H9 (cell line): ENCODE measurements at regions not wholly inside any gene's neighbourhood (a gene's known extent, or its start where the extent isn't known, plus 50 kb on each side); places are given as distances from the start of the nearest gene placed in this dataset.

Experiments
- DNase-seq: peaks from one replicate; pipeline ENCODE4 v3.0.0-alpha.2; 2017
- H2AFZ ChIP-seq: one replicate; pipeline ENCODE4 v1.6.1; 2013; ENCODE audit warnings: mild to moderate bottlenecking, low read length, control low read depth, moderate library complexity
- H2AK5ac ChIP-seq: 2 replicates; pipeline ENCODE4 v1.6.1; 2013; ENCODE audit warnings: low read length, control low read depth, mixed read lengths; ENCODE audit not compliant: insufficient read length
- H2BK120ac ChIP-seq: one replicate; pipeline ENCODE4 v1.6.1; 2013; ENCODE audit warnings: low read depth, mild to moderate bottlenecking, low read length, control low read depth, inconsistent platforms; ENCODE audit not compliant: poor library complexity, severe bottlenecking
- H2BK12ac ChIP-seq: 2 replicates; pipeline ENCODE4 v1.6.1; 2013; ENCODE audit warnings: low read length, control low read depth, mixed read lengths, low read depth; ENCODE audit not compliant: insufficient read length
- H2BK15ac ChIP-seq: 2 replicates; pipeline ENCODE4 v1.6.1; 2013; ENCODE audit warnings: low read depth, low read length, control low read depth
- H2BK20ac ChIP-seq: one replicate; pipeline ENCODE4 v1.6.1; 2013; ENCODE audit warnings: low read depth, mild to moderate bottlenecking, low read length, control low read depth, inconsistent platforms; ENCODE audit not compliant: poor library complexity, severe bottlenecking
- H2BK5ac ChIP-seq: 2 replicates; pipeline ENCODE4 v1.6.1; 2013; ENCODE audit warnings: low read length, control low read depth, mixed read lengths; ENCODE audit not compliant: insufficient read length
- H3K14ac ChIP-seq: 2 replicates; pipeline ENCODE4 v1.6.1; 2013; ENCODE audit warnings: low read length, control low read depth; ENCODE audit not compliant: insufficient read depth
- H3K18ac ChIP-seq: 2 replicates; pipeline ENCODE4 v1.6.1; 2013; ENCODE audit warnings: low read depth, mild to moderate bottlenecking, mixed read lengths, low read length, control low read depth; ENCODE audit not compliant: insufficient read length
- H3K23ac ChIP-seq: 2 replicates; pipeline ENCODE4 v1.6.1; 2013; ENCODE audit warnings: low read length, control low read depth, mixed read lengths, low read depth; ENCODE audit not compliant: insufficient read length
- H3K23me2 ChIP-seq: 2 replicates; pipeline ENCODE4 v1.6.1; 2013; ENCODE audit warnings: low read depth, mild to moderate bottlenecking, mixed read lengths, low read length, control low read depth; ENCODE audit not compliant: insufficient read length, poor library complexity, severe bottlenecking
- H3K27ac ChIP-seq: 2 replicates; pipeline ENCODE4 v1.5.1; 2013; ENCODE audit warnings: low read length, control low read depth, mixed read lengths, low read depth; ENCODE audit not compliant: insufficient read length
- H3K27me3 ChIP-seq: 2 replicates; pipeline ENCODE4 v1.6.1; 2013; ENCODE audit warnings: low read length, control low read depth, inconsistent platforms; ENCODE audit not compliant: insufficient read depth
- H3K4ac ChIP-seq: 2 replicates; pipeline ENCODE4 v1.6.1; 2013; ENCODE audit warnings: low read depth, mild to moderate bottlenecking, control low read depth, inconsistent platforms, low read length, moderate library complexity
- H3K4me1 ChIP-seq: 2 replicates; pipeline ENCODE4 v1.6.1; 2013; ENCODE audit warnings: low read length, control low read depth, inconsistent platforms; ENCODE audit not compliant: insufficient read depth
- H3K4me2 ChIP-seq: 2 replicates; pipeline ENCODE4 v1.6.1; 2013; ENCODE audit warnings: low read length, control low read depth, mixed read lengths; ENCODE audit not compliant: insufficient read length, insufficient read depth
- H3K56ac ChIP-seq: 2 replicates; pipeline ENCODE4 v1.6.1; 2013; ENCODE audit warnings: low read depth, mild to moderate bottlenecking, mixed read lengths, low read length, control low read depth; ENCODE audit not compliant: insufficient read length
- H3K79me1 ChIP-seq: 2 replicates; pipeline ENCODE4 v1.6.1; 2013; ENCODE audit warnings: low read depth, mild to moderate bottlenecking, moderate library complexity, low read length, control low read depth, inconsistent platforms; ENCODE audit not compliant: insufficient read depth, poor library complexity, severe bottlenecking
- H3K79me2 ChIP-seq: 2 replicates; pipeline ENCODE4 v1.6.1; 2013; ENCODE audit warnings: low read length, control low read depth, inconsistent platforms; ENCODE audit not compliant: insufficient read depth
- H3K9ac ChIP-seq: 2 replicates; pipeline ENCODE4 v1.6.1; 2013; ENCODE audit warnings: low read length, control low read depth, mixed read lengths; ENCODE audit not compliant: insufficient read length; ENCODE audit errors: extremely low read depth
- H3K9me3 ChIP-seq: one replicate; pipeline ENCODE4 v1.6.1; 2013; ENCODE audit warnings: low read depth, low read length, inconsistent platforms; ENCODE audit not compliant: control insufficient read depth
- H3T11ph ChIP-seq: one replicate; pipeline ENCODE4 v1.6.1; 2013; ENCODE audit warnings: mild to moderate bottlenecking, low read length, control low read depth, inconsistent platforms
- H4K20me1 ChIP-seq: one replicate; pipeline ENCODE4 v1.6.1; 2013; ENCODE audit not compliant: control insufficient read depth, insufficient read length, insufficient read depth
- H4K5ac ChIP-seq: 2 replicates; pipeline ENCODE4 v1.6.1; 2013; ENCODE audit warnings: low read depth, mild to moderate bottlenecking, mixed read lengths, low read length, control low read depth; ENCODE audit not compliant: insufficient read length
- H4K8ac ChIP-seq: replicated peaks from 2 replicates; pipeline ENCODE4 v1.6.1; 2013; ENCODE audit warnings: low read length, control low read depth, mixed read lengths, low read depth; ENCODE audit not compliant: insufficient read length
- H4K91ac ChIP-seq: 2 replicates; pipeline ENCODE4 v1.6.1; 2013; ENCODE audit warnings: low read depth, mild to moderate bottlenecking, moderate library complexity, mixed read lengths, low read length, control low read depth; ENCODE audit not compliant: insufficient read length
- H3K27ac Mint-ChIP-seq, 3 experiments: 2 replicates in 2 of 3; 3 replicates in 1 of 3; pipeline ENCODE4 v1.8.0; 2020 to 2021; ENCODE audit warnings: mixed read lengths in 3 of 3, mild to moderate bottlenecking in 1 of 3, moderate library complexity in 1 of 3
- H3K27me3 Mint-ChIP-seq: 2 replicates; pipeline ENCODE4 v1.8.0; 2021; ENCODE audit warnings: low read depth, mild to moderate bottlenecking, moderate library complexity, mixed read lengths
- H3K36me3 Mint-ChIP-seq, 3 experiments: 2 replicates in 2 of 3; 3 replicates in 1 of 3; pipeline ENCODE4 v1.8.0; 2020 to 2021; ENCODE audit warnings: low read depth in 3 of 3, mixed read lengths in 3 of 3; ENCODE audit not compliant: insufficient read depth in 1 of 3
- H3K4me1 Mint-ChIP-seq, 2 experiments: 2 replicates each; pipeline ENCODE4 v1.8.0; 2020; ENCODE audit warnings: mixed read lengths in 2 of 2
- H3K4me3 Mint-ChIP-seq, 2 experiments: 2 replicates in 1 of 2; 3 replicates in 1 of 2; pipeline ENCODE4 v1.8.0; 2020 to 2021; ENCODE audit warnings: mild to moderate bottlenecking in 2 of 2, mixed read lengths in 2 of 2, moderate library complexity in 1 of 2
- H3K9me3 Mint-ChIP-seq, 2 experiments: 2 replicates in 1 of 2; 3 replicates in 1 of 2; pipeline ENCODE4 v1.8.0; 2020; ENCODE audit warnings: mild to moderate bottlenecking in 2 of 2, mixed read lengths in 2 of 2, moderate library complexity in 1 of 2
- CTCF ChIP-seq: fragments of 200-600 bp; sonication (generic); conservative IDR thresholded peaks from 3 replicates; pipeline ENCODE4 v1.8.0; 2021; ENCODE audit warnings: antibody characterized with exemption, mild to moderate bottlenecking
- WGBS: extraction: QIAGEN DNeasy Blood & Tissue Kit; methylation state at CpG from one replicate; pipeline ENCODE4 v1.1.7; 2013; ENCODE audit warnings: missing lambda C conversion rate, low lambda C conversion rate, mixed read lengths; ENCODE audit not compliant: insufficient read length; ENCODE audit errors: extremely low coverage; 5-methylcytosine and 5-hydroxymethylcytosine counted together

GRCh38 chr14:97417331-97417730, 620.1 kb downstream of the VRK1 start:
- Mint-ChIP-seq H3K4me1 (peaks cover 2 to 37% of the 10 kb centered on the region in 2 experiments), H3K4me3 (no peak overlapping the region; a peak in 1 of 5 replicates), H3K27ac (no peak overlapping the region), H3K27me3 (peaks cover 4% of the 10 kb centered on the region), H3K9me3 (no peaks in the 10 kb centered on the region), H3K36me3 (no peaks in the 10 kb centered on the region)
- Histone ChIP-seq H4K5ac (no peak overlapping the region), H3K23ac (no peak overlapping the region), H3K9ac (no peak overlapping the region), H3K4me2 (no peak overlapping the region), H3K79me1 (no peaks in the 10 kb centered on the region), H4K8ac (no peak overlapping the region), H2BK120ac (no peak overlapping the region), H3K56ac (no peak overlapping the region), H2BK5ac (no peak overlapping the region), H3K9me3 (no peaks in the 10 kb centered on the region), H2BK20ac (no peak overlapping the region), H3K4ac (no peak overlapping the region), H3K4me1 (peaks cover 3% of the 10 kb centered on the region; the same call in 1 of the 2 replicates), H2AK5ac (no peak overlapping the region), H3K27ac (no peak overlapping the region), H2AFZ (no peak overlapping the region), H2BK15ac (no peak overlapping the region), H4K20me1 (no peaks in the 10 kb centered on the region), H3K23me2 (peaks cover 7% of the 10 kb centered on the region), H3K27me3 (no peaks in the 10 kb centered on the region), H2BK12ac (no peak overlapping the region), H4K91ac (no peak overlapping the region), H3K14ac (no peak overlapping the region; the same call in 1 of the 2 replicates), H3K79me2 (no peaks in the 10 kb centered on the region), H3K18ac (no peak overlapping the region), H3T11ph (no peak overlapping the region)
- no peak for DNase-seq
- no CpG with 5 or more reads among the region's 3 CpGs for WGBS
- TF ChIP-seq CTCF = no peak
